H1 (cell line): ENCODE measurements at regions not wholly inside any gene's neighbourhood (a gene's known extent, or its start where the extent isn't known, plus 50 kb on each side); places are given as distances from the start of the nearest gene placed in this dataset.

Source experiments
- PHF8 ChIP-seq: fragments of 200-600 bp; sonication (generic); conservative IDR thresholded peaks from 2 replicates; pipeline ENCODE4 v1.7.1; 2012; ENCODE audit warnings: low read depth, mild to moderate bottlenecking, inconsistent platforms, low read length, moderate library complexity

GRCh38 chr13:89890806-89891205 lies 1456.7 kb upstream of the MIR17HG start (continued):
- TF ChIP-seq PHF8 = no peak
- TF ChIP-seq, all 59 proteins: peak for 0
